ENCODE measurements at regions not wholly inside any gene's neighbourhood (a gene's known extent, or its start where the extent isn't known, plus 50 kb on each side); places are given as distances from the start of the nearest gene placed in this dataset.

DNA sequence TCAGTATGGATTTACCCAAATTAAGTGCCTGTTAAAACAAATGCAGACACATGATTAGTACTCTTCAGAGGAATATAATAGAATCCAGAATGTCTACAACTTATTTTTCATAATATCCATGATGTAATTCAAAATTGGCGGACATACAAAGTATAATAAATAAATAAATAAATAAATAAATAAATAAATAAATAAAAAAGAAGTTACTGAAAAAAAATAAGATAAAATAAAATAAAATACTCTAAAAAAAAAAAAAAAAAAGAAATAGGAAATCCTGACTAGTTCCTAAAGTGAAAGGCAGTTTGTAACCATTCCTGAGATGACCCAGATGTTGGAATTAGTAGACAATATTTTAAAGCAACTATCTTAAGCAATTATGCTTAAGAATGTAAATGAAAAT is 219.0 kb upstream of the SPAG17 start:
- TF ChIP-seq CTCF (conservative IDR thresholded peaks at IDR 0.05 in 1 of 2, IDR thresholded peaks at IDR 0.05 in 1 of 2; ENCODE audit: extremely low read depth in 1 of 2, insufficient read depth in 1 of 2, low read depth in 1 of 2, low read length in 2 of 2) (no peak), EZH2 (IDR thresholded peaks at IDR 0.05; ENCODE audit: borderline replicate concordance, low read length) (no peak)

Data from mammary epithelial cell (primary cell).